Rectal smooth muscle tissue (tissue), 1 donor: ENCODE measurements at regions not wholly inside any gene's neighbourhood (a gene's known extent, or its start where the extent isn't known, plus 50 kb on each side); places are given as distances from the start of the nearest gene placed in this dataset.

Source experiments
- H3K27ac ChIP-seq: one replicate; pipeline ENCODE4 v1.7.0; 2013; ENCODE audit warnings: low read depth, low read length, inconsistent platforms
- H3K27me3 ChIP-seq: one replicate; pipeline ENCODE4 v1.7.0; 2013; ENCODE audit warnings: low read length; ENCODE audit not compliant: control insufficient read depth, insufficient read depth
- H3K36me3 ChIP-seq: one replicate; pipeline ENCODE4 v1.7.0; 2013; ENCODE audit warnings: low read length; ENCODE audit not compliant: control insufficient read depth, insufficient read depth
- H3K4me1 ChIP-seq: one replicate; pipeline ENCODE4 v1.7.0; 2013; ENCODE audit warnings: low read length; ENCODE audit not compliant: control insufficient read depth, insufficient read depth
- H3K4me3 ChIP-seq: one replicate; pipeline ENCODE4 v1.7.0; 2013; ENCODE audit warnings: low read length
- H3K9ac ChIP-seq: one replicate; pipeline ENCODE4 v1.7.0; 2013; ENCODE audit warnings: low read length

GRCh38 chr2:223530811-223531210 is 71.3 kb downstream of the SCG2 start:
- Histone ChIP-seq H3K4me1 (no peaks in the 10 kb centered on the region), H3K27ac (no peak overlapping the region), H3K9ac (no peak overlapping the region), H3K27me3 (no peaks in the 10 kb centered on the region), H3K4me3 (no peak overlapping the region), H3K36me3 (no peaks in the 10 kb centered on the region)

DNA sequence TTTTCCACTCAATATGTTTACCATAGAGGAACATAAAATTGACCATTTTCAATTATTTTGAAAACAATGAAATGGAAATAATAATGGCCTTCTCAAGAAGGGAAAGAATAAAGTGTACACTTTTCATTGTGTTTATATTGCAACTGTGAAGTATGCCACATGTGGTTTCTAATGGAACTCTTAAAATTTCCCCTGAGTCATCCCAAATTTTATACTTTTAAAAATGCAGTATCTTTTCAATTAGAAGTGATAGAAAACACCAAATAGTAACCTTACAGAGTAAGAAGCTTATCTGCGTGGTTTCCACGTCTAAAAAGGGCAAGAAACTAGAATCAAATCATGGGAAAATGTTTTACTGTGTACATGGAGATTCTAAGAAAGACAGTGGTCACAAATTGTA is 70.0 kb downstream of the SCG2 start:
- H3K4me1 ChIP-seq: no peaks in the 10 kb centered on the region
- no peak overlapping the region for H3K27ac ChIP-seq
- H3K27me3 ChIP-seq: no peaks in the 10 kb centered on the region
- H3K36me3 ChIP-seq: no peaks in the 10 kb centered on the region
- no peak overlapping the region for H3K4me3 ChIP-seq
- no peak overlapping the region for H3K9ac ChIP-seq

- Histone ChIP-seq H3K27ac (no peak overlapping the region), H3K4me3 (no peak overlapping the region), H3K36me3 (no peaks in the 10 kb centered on the region), H3K4me1 (no peaks in the 10 kb centered on the region), H3K9ac (no peak overlapping the region), H3K27me3 (no peaks in the 10 kb centered on the region)
Measured at GRCh38 chr2:223532712-223533111, 69.4 kb downstream of the SCG2 start.

- H3K4me1 ChIP-seq: no peaks in the 10 kb centered on the region
- no peaks in the 10 kb centered on the region for H3K27me3 ChIP-seq
- H3K9ac ChIP-seq: no peak overlapping the region
- H3K27ac ChIP-seq: no peak overlapping the region
- H3K4me3 ChIP-seq: no peak overlapping the region
- H3K36me3 ChIP-seq: no peaks in the 10 kb centered on the region
Measured at GRCh38 chr2:223536546-223536945, 65.6 kb downstream of the SCG2 start.

DNA sequence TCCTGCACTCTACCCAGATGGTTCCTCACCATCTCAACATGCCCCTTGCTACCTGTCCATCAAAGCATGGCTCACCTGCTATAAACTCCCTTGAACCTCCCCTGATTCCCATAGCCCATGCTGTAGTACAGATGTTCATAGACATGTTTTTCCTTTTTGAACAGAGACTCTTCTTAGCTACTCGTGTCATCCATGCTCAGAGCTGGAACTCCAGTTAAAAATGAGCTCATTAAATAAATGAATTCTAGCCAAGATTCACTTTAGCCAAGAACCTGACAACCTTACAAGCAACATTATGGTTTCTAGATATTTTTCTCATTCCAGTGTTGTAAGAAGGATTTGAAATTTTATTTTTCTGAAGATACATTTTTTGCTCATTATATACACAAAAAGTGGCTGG is 65.0 kb downstream of the SCG2 start:
- Histone ChIP-seq H3K27me3 (no peaks in the 10 kb centered on the region), H3K4me3 (no peak overlapping the region), H3K27ac (no peak overlapping the region), H3K36me3 (no peaks in the 10 kb centered on the region), H3K4me1 (no peaks in the 10 kb centered on the region), H3K9ac (no peak overlapping the region)

DNA sequence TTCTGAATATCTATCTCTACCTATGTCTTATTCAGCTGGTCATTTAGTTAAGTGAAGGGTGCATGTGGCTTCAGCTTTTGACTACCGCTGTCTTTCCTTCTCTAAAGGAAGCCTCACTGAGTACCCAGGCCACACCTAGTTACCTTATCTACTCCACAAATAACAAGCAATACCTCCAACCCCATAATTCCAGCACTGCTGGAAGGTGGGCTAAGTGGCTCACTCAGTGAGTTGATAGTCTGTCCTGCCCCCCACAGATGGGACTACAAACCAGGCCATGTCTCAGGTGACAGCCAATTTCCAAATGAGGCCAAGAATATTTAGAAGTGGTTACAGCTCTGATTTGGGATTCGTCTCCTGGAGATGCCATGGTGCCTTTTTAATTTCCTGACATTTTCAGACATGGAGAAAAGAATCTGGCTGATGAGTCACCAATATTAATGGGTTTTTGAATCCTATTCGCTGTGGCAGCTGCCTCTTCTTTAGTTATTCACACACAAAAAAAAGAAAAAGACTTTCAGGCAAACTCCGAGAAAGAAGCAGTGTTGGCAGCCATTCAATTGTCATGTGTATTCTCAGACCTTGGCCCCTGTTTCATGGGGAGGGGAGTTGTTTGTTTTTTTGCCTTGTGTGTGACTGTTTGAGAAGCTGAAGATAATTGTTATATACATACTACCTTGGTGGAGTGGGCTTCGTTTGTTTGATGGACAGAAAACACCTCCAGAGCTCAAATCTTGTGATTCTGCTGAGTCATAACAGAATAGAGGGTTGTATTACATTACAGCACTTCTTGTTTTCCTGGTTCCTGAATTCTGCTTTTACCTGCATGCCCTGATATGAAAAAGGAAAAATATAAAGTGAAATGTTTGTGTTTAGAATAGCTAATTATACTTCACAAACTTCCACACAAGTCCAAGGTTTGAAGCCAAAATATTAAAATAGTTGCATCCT is 64.2 kb downstream of the SCG2 start:
- H3K27ac ChIP-seq: no peak overlapping the region
- no peaks in the 10 kb centered on the region for H3K36me3 ChIP-seq
- no peaks in the 10 kb centered on the region for H3K27me3 ChIP-seq

GRCh38 chr2:223538920-223539440 is 63.2 kb downstream of the SCG2 start:
- Histone ChIP-seq H3K4me1 (no peaks in the 10 kb centered on the region), H3K27me3 (no peaks in the 10 kb centered on the region), H3K4me3 (no peak overlapping the region), H3K9ac (no peak overlapping the region), H3K36me3 (no peaks in the 10 kb centered on the region), H3K27ac (no peak overlapping the region)

More for the DNA sequence above, 64.2 kb downstream of the SCG2 start:
- Histone ChIP-seq H3K4me3 (no peak overlapping the region), H3K9ac (no peak overlapping the region), H3K4me1 (no peaks in the 10 kb centered on the region)

- no peak overlapping the region for H3K9ac ChIP-seq
- H3K4me1 ChIP-seq: no peaks in the 10 kb centered on the region
- H3K4me3 ChIP-seq: no peak overlapping the region
- H3K27ac ChIP-seq: no peak overlapping the region
- no peaks in the 10 kb centered on the region for H3K27me3 ChIP-seq
- H3K36me3 ChIP-seq: no peaks in the 10 kb centered on the region
Measured at GRCh38 chr2:223541546-223541945, 60.6 kb downstream of the SCG2 start.

GRCh38 chr2:223542501-223542900 is 59.7 kb downstream of the SCG2 start:
- Histone ChIP-seq H3K4me1 (no peaks in the 10 kb centered on the region), H3K9ac (no peak overlapping the region), H3K4me3 (no peak overlapping the region), H3K36me3 (no peaks in the 10 kb centered on the region), H3K27me3 (no peaks in the 10 kb centered on the region), H3K27ac (no peak overlapping the region)

- Histone ChIP-seq H3K27me3 (no peaks in the 10 kb centered on the region), H3K4me3 (no peak overlapping the region), H3K9ac (no peak overlapping the region), H3K27ac (no peak overlapping the region), H3K4me1 (no peaks in the 10 kb centered on the region), H3K36me3 (no peaks in the 10 kb centered on the region)
Measured at GRCh38 chr2:223545406-223545805, 56.8 kb downstream of the SCG2 start.

GRCh38 chr2:223545830-223546229 is 56.3 kb downstream of the SCG2 start:
- Histone ChIP-seq H3K27me3 (no peaks in the 10 kb centered on the region), H3K27ac (no peak overlapping the region), H3K4me1 (no peaks in the 10 kb centered on the region), H3K4me3 (no peak overlapping the region), H3K36me3 (no peaks in the 10 kb centered on the region), H3K9ac (no peak overlapping the region)
